Stimulated activated CD4-positive, alpha-beta T cell treated with anti-CD3 and anti-CD28 coated beads, Interleukin-1b, Interleukin-23, amount 100 ng/mL, for 24 hours (primary cell): ENCODE measurements at regions not wholly inside any gene's neighbourhood (a gene's known extent, or its start where the extent isn't known, plus 50 kb on each side); places are given as distances from the start of the nearest gene placed in this dataset.
"Not testable (repeated sequence)": the region's sequence is repeated elsewhere in the genome, so short reads cannot be mapped to it uniquely, and the experiment has no call there.

Experiments
- DNase-seq, 4 experiments: peaks; one replicate each; pipeline ENCODE4 v3.0.0-alpha.2; 2020; ENCODE audit warnings: low read depth in 4 of 4, low spot score in 1 of 4

GRCh38 chr14:88983755-88984154 is 159.3 kb downstream of the TTC8 start:
- no peak for DNase-seq

- DNase-seq = no peak
Observed at GRCh38 chr14:88985654-88986053, 161.2 kb downstream of the TTC8 start.

- DNase-seq = no peak
Observed at GRCh38 chr14:88986146-88986841, 161.8 kb downstream of the TTC8 start.

GRCh38 chr14:88986908-88987307 is 162.5 kb downstream of the TTC8 start:
- not testable (repeated sequence) for DNase-seq

- DNase-seq = no peak
Observed at GRCh38 chr14:88987516-88987915, 163.1 kb downstream of the TTC8 start.

- no peak for DNase-seq
Observed at GRCh38 chr14:88989911-88990310, 165.5 kb downstream of the TTC8 start.

GRCh38 chr14:88990856-88991255 is 166.4 kb downstream of the TTC8 start:
- DNase-seq = no peak

- no peak for DNase-seq
Observed at GRCh38 chr14:88992011-88992410, 167.6 kb downstream of the TTC8 start.

- no peak for DNase-seq
Observed at GRCh38 chr14:88993946-88994345, 169.5 kb downstream of the TTC8 start.

GRCh38 chr14:88995437-88996198 is 171.2 kb downstream of the TTC8 start:
- no peak for DNase-seq

GRCh38 chr14:88998027-88998426 is 173.6 kb downstream of the TTC8 start:
- DNase-seq = no peak

- no peak for DNase-seq
Observed at GRCh38 chr14:88999137-88999536, 174.7 kb downstream of the TTC8 start.

GRCh38 chr14:89000007-89000942 is 175.8 kb downstream of the TTC8 start:
- peak in 1 of 4 experiments; percentile 10 for DNase-seq

- DNase-seq = no peak
Observed at GRCh38 chr14:89004166-89004565, 179.7 kb downstream of the TTC8 start.

- DNase-seq = no peak
Observed at GRCh38 chr14:89007906-89008305, 183.5 kb downstream of the TTC8 start.

GRCh38 chr14:89011355-89012281 is 187.2 kb downstream of the TTC8 start:
- DNase-seq = no peak

- no peak for DNase-seq
Observed at GRCh38 chr14:89012282-89013097, 188.0 kb downstream of the TTC8 start.

GRCh38 chr14:89013098-89013504 is 188.7 kb downstream of the TTC8 start:
- DNase-seq = no peak

- DNase-seq = no peak
Observed at GRCh38 chr14:89013698-89014568, 189.5 kb downstream of the TTC8 start.
